Esophagus muscularis mucosa (tissue), 3 donors: ENCODE measurements at regions not wholly inside any gene's neighbourhood (a gene's known extent, or its start where the extent isn't known, plus 50 kb on each side); places are given as distances from the start of the nearest gene placed in this dataset.

Experiments used
- POLR2A ChIP-seq: fragments of 450-650 bp; IDR thresholded peaks from one replicate; pipeline ENCODE4 v1.6.1; 2017; ENCODE audit warnings: antibody characterized with exemption, moderate library complexity, mild to moderate bottlenecking, low read depth
- POLR2AphosphoS5 ChIP-seq, 2 donors: sonication (generic); formaldehyde crosslinking; IDR thresholded peaks; one replicate each; pipeline ENCODE4 v1.6.1; 2017; ENCODE audit warnings: antibody characterized with exemption in 2 of 2
- TF ChIP-seq, protein P1 (sequence below), 3 experiments: fragments of 200-600 bp in 2 of 3; fragments of 450-650 bp in 1 of 3; sonication (generic) in 2 of 3; IDR thresholded peaks; one replicate each; pipeline ENCODE4 v1.5.1; 2017 to 2019; ENCODE audit warnings: antibody characterized with exemption in 3 of 3, mild to moderate bottlenecking in 2 of 3, moderate library complexity in 1 of 3

DNA sequence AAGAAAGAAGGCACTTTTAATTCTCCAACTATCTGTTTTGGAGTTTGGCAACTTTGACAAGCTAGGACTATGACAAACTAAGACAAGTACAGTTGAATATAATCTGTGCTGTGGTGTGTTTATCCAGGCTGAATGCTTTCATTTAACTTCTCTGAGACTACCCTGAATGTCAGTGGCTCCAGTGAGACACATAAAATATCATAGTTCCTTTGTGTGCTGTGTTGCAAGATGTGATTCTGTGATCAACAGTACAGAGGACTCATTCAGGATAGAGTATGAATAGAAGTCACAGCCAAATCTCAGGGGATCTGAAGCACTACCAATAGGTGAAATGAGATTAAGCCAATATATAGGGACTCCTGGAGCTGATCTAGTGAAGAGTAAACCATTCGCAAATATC lies 876.9 kb upstream of the FBXO33 start:
- TF ChIP-seq, protein P1, sequence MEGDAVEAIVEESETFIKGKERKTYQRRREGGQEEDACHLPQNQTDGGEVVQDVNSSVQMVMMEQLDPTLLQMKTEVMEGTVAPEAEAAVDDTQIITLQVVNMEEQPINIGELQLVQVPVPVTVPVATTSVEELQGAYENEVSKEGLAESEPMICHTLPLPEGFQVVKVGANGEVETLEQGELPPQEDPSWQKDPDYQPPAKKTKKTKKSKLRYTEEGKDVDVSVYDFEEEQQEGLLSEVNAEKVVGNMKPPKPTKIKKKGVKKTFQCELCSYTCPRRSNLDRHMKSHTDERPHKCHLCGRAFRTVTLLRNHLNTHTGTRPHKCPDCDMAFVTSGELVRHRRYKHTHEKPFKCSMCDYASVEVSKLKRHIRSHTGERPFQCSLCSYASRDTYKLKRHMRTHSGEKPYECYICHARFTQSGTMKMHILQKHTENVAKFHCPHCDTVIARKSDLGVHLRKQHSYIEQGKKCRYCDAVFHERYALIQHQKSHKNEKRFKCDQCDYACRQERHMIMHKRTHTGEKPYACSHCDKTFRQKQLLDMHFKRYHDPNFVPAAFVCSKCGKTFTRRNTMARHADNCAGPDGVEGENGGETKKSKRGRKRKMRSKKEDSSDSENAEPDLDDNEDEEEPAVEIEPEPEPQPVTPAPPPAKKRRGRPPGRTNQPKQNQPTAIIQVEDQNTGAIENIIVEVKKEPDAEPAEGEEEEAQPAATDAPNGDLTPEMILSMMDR (IDR thresholded peaks at IDR 0.05) = no peak
- TF ChIP-seq POLR2AphosphoS5 (IDR thresholded peaks at IDR 0.05) = no peak
- TF ChIP-seq POLR2A = no peak
